Muscle layer of duodenum (tissue), 2 donors: ENCODE measurements at regions not wholly inside any gene's neighbourhood (a gene's known extent, or its start where the extent isn't known, plus 50 kb on each side); places are given as distances from the start of the nearest gene placed in this dataset.

Source experiments
- H3K27ac ChIP-seq: one replicate; pipeline ENCODE4 v1.7.0; 2013; ENCODE audit warnings: mild to moderate bottlenecking, low read length
- H3K27me3 ChIP-seq: one replicate; pipeline ENCODE4 v1.7.0; 2013; ENCODE audit warnings: low read depth, mild to moderate bottlenecking, control low read depth, low read length
- H3K36me3 ChIP-seq, 2 donors: one replicate each; pipeline ENCODE4 v1.7.0; 2013; ENCODE audit warnings: low read length in 2 of 2, control low read depth in 1 of 2, mild to moderate bottlenecking in 1 of 2; ENCODE audit not compliant: insufficient read depth in 2 of 2, control insufficient read depth in 1 of 2
- H3K4me1 ChIP-seq, 2 donors: one replicate each; pipeline ENCODE4 v1.7.0; 2013; ENCODE audit warnings: low read length in 2 of 2, mild to moderate bottlenecking in 2 of 2, control low read depth in 1 of 2, moderate library complexity in 1 of 2; ENCODE audit not compliant: insufficient read depth in 2 of 2, control insufficient read depth in 1 of 2
- H3K4me3 ChIP-seq, 2 donors: one replicate each; pipeline ENCODE4 v1.7.0; 2013; ENCODE audit warnings: low read length in 2 of 2, low read depth in 1 of 2, mild to moderate bottlenecking in 1 of 2
- H3K9me3 ChIP-seq, 2 donors: one replicate each; pipeline ENCODE4 v1.7.0; 2013; ENCODE audit warnings: low read length in 2 of 2, control low read depth in 1 of 2, mild to moderate bottlenecking in 1 of 2; ENCODE audit not compliant: control insufficient read depth in 1 of 2
- donor health status: healthy.

GRCh38 chr6:97866616-97867015 is 583.6 kb upstream of the MMS22L start:
- no peak overlapping the region for H3K27ac ChIP-seq
- no peaks in the 10 kb centered on the region for H3K9me3 ChIP-seq
- no peaks in the 10 kb centered on the region for H3K36me3 ChIP-seq
- H3K4me1 ChIP-seq = no peaks in the 10 kb centered on the region
- H3K27me3 ChIP-seq = no peaks in the 10 kb centered on the region
- no peak overlapping the region for H3K4me3 ChIP-seq

DNA sequence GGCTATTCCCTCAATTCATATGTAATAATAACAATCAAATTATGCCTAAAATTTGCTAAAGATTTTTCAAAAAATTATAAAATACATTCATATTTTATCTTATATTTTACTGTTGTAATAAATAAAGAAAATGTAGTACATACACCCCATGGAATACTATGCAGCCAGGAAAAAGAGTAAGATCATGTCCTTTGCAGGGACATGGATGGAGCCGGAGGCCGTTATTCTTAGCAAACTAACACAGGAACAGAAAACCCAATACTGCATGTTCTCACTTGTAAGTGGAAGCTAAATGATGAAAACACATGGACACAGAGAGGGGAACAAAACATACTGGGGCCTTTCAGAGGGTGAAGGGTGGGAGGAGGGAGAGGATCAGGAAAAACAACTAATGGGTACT is 584.2 kb upstream of the MMS22L start:
- Histone ChIP-seq H3K36me3 (no peaks in the 10 kb centered on the region), H3K4me3 (no peak overlapping the region), H3K27me3 (no peaks in the 10 kb centered on the region), H3K9me3 (no peaks in the 10 kb centered on the region), H3K4me1 (no peaks in the 10 kb centered on the region), H3K27ac (no peak overlapping the region)

GRCh38 chr6:97870273-97870672 is 587.3 kb upstream of the MMS22L start:
- no peak overlapping the region for H3K4me3 ChIP-seq
- no peak overlapping the region for H3K27ac ChIP-seq
- no peaks in the 10 kb centered on the region for H3K27me3 ChIP-seq
- H3K36me3 ChIP-seq = no peaks in the 10 kb centered on the region
- H3K9me3 ChIP-seq = no peaks in the 10 kb centered on the region
- no peaks in the 10 kb centered on the region for H3K4me1 ChIP-seq

- Histone ChIP-seq H3K4me1 (no peaks in the 10 kb centered on the region), H3K27me3 (no peaks in the 10 kb centered on the region), H3K4me3 (no peak overlapping the region), H3K9me3 (no peaks in the 10 kb centered on the region), H3K36me3 (no peaks in the 10 kb centered on the region), H3K27ac (no peak overlapping the region)
These were observed 593.7 kb upstream of the MMS22L start for GRCh38 chr6:97876711-97877110.

GRCh38 chr6:97882755-97883154 is 599.7 kb upstream of the MMS22L start:
- H3K9me3 ChIP-seq = no peaks in the 10 kb centered on the region
- no peak overlapping the region for H3K27ac ChIP-seq
- H3K4me3 ChIP-seq = no peak overlapping the region
- H3K27me3 ChIP-seq = no peaks in the 10 kb centered on the region
- no peaks in the 10 kb centered on the region for H3K4me1 ChIP-seq
- H3K36me3 ChIP-seq = no peaks in the 10 kb centered on the region

- no peaks in the 10 kb centered on the region for H3K9me3 ChIP-seq
- no peaks in the 10 kb centered on the region for H3K4me1 ChIP-seq
- H3K27ac ChIP-seq = no peak overlapping the region
- H3K4me3 ChIP-seq = no peak overlapping the region
- H3K36me3 ChIP-seq = no peaks in the 10 kb centered on the region
- no peaks in the 10 kb centered on the region for H3K27me3 ChIP-seq
These were observed 602.3 kb upstream of the MMS22L start for GRCh38 chr6:97885325-97885724.

DNA sequence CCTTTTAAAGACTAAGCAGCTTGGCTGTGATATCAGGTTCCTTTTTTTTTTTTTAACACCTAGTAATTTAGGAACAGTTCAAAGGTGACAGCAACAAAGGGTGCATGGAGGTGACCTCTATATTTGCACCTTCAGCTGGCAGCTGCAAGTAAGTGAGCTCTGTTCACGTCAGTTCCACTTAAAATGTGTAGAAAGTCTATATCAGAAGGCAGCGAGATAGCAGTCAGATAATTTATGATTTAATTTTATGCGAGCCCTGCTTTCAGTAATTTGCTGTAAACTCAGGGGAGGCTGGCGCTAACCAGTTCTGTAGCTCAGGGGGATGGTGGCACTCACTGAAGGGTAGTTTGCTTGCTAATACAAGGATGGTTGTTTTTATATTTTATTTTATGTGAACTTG is 602.8 kb upstream of the MMS22L start:
- Histone ChIP-seq H3K4me3 (no peak overlapping the region), H3K4me1 (no peaks in the 10 kb centered on the region)

DNA sequence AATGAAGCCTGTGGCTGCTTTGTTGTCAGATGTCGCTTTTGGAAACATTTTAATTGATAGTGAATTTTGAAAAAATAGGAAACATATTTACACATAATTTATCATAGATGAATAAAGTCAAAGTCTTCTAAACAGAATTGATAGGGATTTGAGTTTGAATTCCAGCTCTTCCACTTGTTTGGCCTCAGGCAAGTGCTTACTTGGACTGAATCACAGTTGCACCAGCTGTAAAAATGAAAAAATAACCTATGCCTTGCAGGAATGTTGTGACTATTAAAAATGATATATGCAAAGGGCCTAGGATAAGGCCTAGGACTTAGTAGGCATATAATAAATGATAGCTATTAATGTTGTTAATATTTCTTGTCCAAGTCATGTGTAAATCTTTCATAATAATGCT is 618.5 kb upstream of the MMS22L start:
- Histone ChIP-seq H3K27me3 (no peaks in the 10 kb centered on the region), H3K36me3 (no peaks in the 10 kb centered on the region), H3K4me3 (no peak overlapping the region), H3K27ac (no peak overlapping the region), H3K4me1 (no peaks in the 10 kb centered on the region), H3K9me3 (no peaks in the 10 kb centered on the region)

More for the DNA sequence above, 602.8 kb upstream of the MMS22L start:
- no peaks in the 10 kb centered on the region for H3K9me3 ChIP-seq
- no peak overlapping the region for H3K27ac ChIP-seq
- no peaks in the 10 kb centered on the region for H3K27me3 ChIP-seq
- no peaks in the 10 kb centered on the region for H3K36me3 ChIP-seq

GRCh38 chr6:97909380-97909779 is 626.4 kb upstream of the MMS22L start:
- H3K4me3 ChIP-seq = no peak overlapping the region
- H3K9me3 ChIP-seq = no peaks in the 10 kb centered on the region
- no peaks in the 10 kb centered on the region for H3K27me3 ChIP-seq
- no peaks in the 10 kb centered on the region for H3K4me1 ChIP-seq
- H3K27ac ChIP-seq = no peak overlapping the region
- H3K36me3 ChIP-seq = no peaks in the 10 kb centered on the region

DNA sequence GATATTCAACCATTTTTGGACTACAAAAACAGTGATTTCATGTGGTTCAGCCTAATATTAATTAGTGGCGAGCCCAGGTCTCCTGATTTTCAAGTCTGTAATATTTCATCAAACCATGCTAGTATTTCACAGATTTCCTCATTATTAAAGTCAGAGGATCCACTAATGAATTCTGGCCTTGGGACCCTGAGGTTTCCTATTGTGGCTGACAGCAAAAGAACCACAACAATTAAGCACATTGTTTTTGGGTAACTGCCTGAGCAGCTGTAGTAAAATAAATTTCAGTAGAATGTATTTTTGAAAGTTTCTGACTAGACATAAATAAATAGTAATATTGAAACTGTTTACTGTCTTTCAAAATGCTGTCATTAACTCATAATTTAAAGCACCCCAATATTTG is 630.7 kb upstream of the MMS22L start:
- Histone ChIP-seq H3K4me1 (no peaks in the 10 kb centered on the region), H3K4me3 (no peak overlapping the region), H3K9me3 (no peaks in the 10 kb centered on the region), H3K36me3 (no peaks in the 10 kb centered on the region), H3K27me3 (no peaks in the 10 kb centered on the region), H3K27ac (no peak overlapping the region)

DNA sequence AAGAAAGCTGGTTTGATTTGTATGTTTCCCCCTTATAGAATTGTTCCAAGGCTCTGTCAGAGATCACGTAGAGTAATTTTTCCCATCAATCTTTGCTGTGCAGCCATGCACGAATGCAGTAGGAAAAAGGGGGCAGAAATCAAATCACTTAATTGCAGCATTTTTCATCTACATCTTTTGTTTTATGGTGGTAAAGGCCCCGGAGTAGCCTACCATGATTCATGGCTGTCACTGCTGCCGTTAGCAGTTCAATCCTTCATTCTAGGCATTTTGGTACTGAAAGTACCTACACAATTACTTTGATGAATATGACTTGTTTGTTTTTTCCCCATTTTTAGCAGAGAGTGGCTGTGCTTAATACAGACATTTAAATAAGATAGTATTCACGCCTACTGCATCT is 631.9 kb upstream of the MMS22L start:
- no peaks in the 10 kb centered on the region for H3K9me3 ChIP-seq
- no peaks in the 10 kb centered on the region for H3K27me3 ChIP-seq
- no peaks in the 10 kb centered on the region for H3K4me1 ChIP-seq
- H3K27ac ChIP-seq = no peak overlapping the region
- H3K4me3 ChIP-seq = no peak overlapping the region
- no peaks in the 10 kb centered on the region for H3K36me3 ChIP-seq

- no peaks in the 10 kb centered on the region for H3K27me3 ChIP-seq
- H3K4me3 ChIP-seq = no peak overlapping the region
- H3K27ac ChIP-seq = no peak overlapping the region
- no peaks in the 10 kb centered on the region for H3K4me1 ChIP-seq
- no peaks in the 10 kb centered on the region for H3K36me3 ChIP-seq
- H3K9me3 ChIP-seq = no peaks in the 10 kb centered on the region
These were observed 632.5 kb upstream of the MMS22L start for GRCh38 chr6:97915537-97915936.
